Body of pancreas (tissue), 4 donors: ENCODE measurements at regions not wholly inside any gene's neighbourhood (a gene's known extent, or its start where the extent isn't known, plus 50 kb on each side); places are given as distances from the start of the nearest gene placed in this dataset.

Source experiments
- POLR2A ChIP-seq, 3 donors: fragments of 450-650 bp; IDR thresholded peaks; one replicate each; pipeline ENCODE4 v1.6.1; 2016; ENCODE audit warnings: antibody characterized with exemption in 3 of 3, mild to moderate bottlenecking in 2 of 3
- TF ChIP-seq, protein P1 (sequence below), 7 experiments: fragments of 450-650 bp in 4 of 7; fragments of 200-600 bp in 3 of 7; sonication (generic) in 3 of 7; IDR thresholded peaks; one replicate each; pipeline ENCODE4 v1.5.1; 2016 to 2019; ENCODE audit warnings: antibody characterized with exemption in 7 of 7

DNA sequence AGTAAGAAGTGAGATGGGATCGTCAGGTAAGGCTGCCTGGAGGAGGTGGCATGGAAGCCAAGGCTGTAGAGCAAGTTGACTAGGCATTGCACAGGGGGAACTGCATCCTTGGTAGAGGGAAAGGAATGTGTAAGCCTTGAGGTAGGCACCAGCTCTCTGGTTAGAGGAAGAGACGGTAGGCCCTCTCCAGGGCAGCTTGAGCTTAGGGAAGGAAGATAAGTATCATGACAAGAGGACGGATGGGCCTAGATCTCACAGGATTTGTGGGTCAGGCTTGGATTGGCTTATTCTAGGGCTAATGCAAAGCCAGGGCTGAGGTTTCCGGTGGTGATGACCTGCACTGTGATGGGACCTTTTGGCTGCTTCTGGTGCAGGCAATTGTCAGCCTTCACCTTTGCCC is 1035.8 kb downstream of the TBC1D22A start:
- TF ChIP-seq, protein P1, sequence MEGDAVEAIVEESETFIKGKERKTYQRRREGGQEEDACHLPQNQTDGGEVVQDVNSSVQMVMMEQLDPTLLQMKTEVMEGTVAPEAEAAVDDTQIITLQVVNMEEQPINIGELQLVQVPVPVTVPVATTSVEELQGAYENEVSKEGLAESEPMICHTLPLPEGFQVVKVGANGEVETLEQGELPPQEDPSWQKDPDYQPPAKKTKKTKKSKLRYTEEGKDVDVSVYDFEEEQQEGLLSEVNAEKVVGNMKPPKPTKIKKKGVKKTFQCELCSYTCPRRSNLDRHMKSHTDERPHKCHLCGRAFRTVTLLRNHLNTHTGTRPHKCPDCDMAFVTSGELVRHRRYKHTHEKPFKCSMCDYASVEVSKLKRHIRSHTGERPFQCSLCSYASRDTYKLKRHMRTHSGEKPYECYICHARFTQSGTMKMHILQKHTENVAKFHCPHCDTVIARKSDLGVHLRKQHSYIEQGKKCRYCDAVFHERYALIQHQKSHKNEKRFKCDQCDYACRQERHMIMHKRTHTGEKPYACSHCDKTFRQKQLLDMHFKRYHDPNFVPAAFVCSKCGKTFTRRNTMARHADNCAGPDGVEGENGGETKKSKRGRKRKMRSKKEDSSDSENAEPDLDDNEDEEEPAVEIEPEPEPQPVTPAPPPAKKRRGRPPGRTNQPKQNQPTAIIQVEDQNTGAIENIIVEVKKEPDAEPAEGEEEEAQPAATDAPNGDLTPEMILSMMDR (IDR thresholded peaks at IDR 0.05) = no peak
- no peak for TF ChIP-seq POLR2A (IDR thresholded peaks at IDR 0.05)
